ENCODE measurements at regions not wholly inside any gene's neighbourhood (a gene's known extent, or its start where the extent isn't known, plus 50 kb on each side); places are given as distances from the start of the nearest gene placed in this dataset.

DNA sequence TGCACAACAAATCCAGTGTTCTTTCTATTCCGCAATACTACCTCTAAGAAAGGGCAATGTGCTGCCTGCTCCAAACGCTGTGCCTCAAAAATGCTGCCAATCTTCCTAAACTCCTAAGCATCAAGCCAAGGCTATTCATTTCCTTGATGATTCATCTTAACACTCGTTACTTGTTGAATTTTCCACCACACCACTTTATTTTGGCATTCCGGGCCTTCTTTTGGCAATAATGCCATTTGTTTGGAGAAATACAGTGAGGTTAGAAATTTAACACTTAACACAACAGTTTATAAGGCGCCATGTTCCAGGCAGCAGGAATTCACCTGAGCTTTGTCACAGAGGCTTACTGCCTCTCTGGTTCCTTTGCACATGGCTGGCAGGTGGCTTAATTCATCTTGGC lies 82.6 kb upstream of the ABCB5 start:
- no peaks in the 10 kb centered on the region for H3K27me3 ChIP-seq (replicated peaks in 1 of 4; ENCODE audit: control extremely low read depth in 1 of 4, control insufficient read depth in 3 of 4, insufficient read depth in 4 of 4, low read length in 3 of 4)
- CTCF ChIA-PET: no interaction called here
- ATAC-seq (ENCODE audit: low read depth) (no peak), DNase-seq (no peak)
- intact Hi-C loops (cut with micrococcal nuclease): no loop called here
- H2AFZ ChIP-seq (ENCODE audit: insufficient read depth, low read depth, low read length, poor library complexity, severe bottlenecking): no peak overlapping the region
- no peaks in the 10 kb centered on the region for H3K4me1 ChIP-seq (ENCODE audit: control insufficient read depth in 2 of 2, insufficient read depth in 2 of 2, low read length in 2 of 2)
- no peaks in the 10 kb centered on the region for H3K36me3 ChIP-seq (replicated peaks in 1 of 2; ENCODE audit: control extremely low read depth in 1 of 2, control insufficient read depth in 1 of 2, extremely low read depth in 1 of 2, insufficient read depth in 2 of 2, low read length in 1 of 2)
- H3K9me3 Mint-ChIP-seq (ENCODE audit: insufficient read depth): peaks cover 8% of the 10 kb centered on the region
- no peak overlapping the region for H3K27ac ChIP-seq (ENCODE audit: low read length in 2 of 2)
- H3K4me2 ChIP-seq (replicated peaks; ENCODE audit: low read depth, low read length, poor library complexity, severe bottlenecking): no peak overlapping the region
- H3K79me2 ChIP-seq (ENCODE audit: control insufficient read depth, insufficient read depth, low read length): no peaks in the 10 kb centered on the region
- peaks cover 5% of the 10 kb centered on the region for H3K27me3 Mint-ChIP-seq
- no peaks in the 10 kb centered on the region for H4K20me1 ChIP-seq (ENCODE audit: control insufficient read depth, insufficient read depth, low read length, poor library complexity, severe bottlenecking)
- no peak overlapping the region for H3K4me3 ChIP-seq (ENCODE audit: control extremely low read depth in 1 of 5, extremely low read depth in 1 of 5, insufficient read depth in 1 of 5, low read depth in 2 of 5, low read length in 4 of 5)
- H3K4me1 Mint-ChIP-seq: no peaks in the 10 kb centered on the region
- no peak overlapping the region for H3K27ac Mint-ChIP-seq
- H3K4me3 Mint-ChIP-seq: no peak overlapping the region
- TF ChIP-seq EZH2 (IDR thresholded peaks at IDR 0.05; ENCODE audit: borderline replicate concordance, insufficient read depth, low read depth, low read length, poor library complexity, severe bottlenecking): no peak
- TF ChIP-seq, protein P1, sequence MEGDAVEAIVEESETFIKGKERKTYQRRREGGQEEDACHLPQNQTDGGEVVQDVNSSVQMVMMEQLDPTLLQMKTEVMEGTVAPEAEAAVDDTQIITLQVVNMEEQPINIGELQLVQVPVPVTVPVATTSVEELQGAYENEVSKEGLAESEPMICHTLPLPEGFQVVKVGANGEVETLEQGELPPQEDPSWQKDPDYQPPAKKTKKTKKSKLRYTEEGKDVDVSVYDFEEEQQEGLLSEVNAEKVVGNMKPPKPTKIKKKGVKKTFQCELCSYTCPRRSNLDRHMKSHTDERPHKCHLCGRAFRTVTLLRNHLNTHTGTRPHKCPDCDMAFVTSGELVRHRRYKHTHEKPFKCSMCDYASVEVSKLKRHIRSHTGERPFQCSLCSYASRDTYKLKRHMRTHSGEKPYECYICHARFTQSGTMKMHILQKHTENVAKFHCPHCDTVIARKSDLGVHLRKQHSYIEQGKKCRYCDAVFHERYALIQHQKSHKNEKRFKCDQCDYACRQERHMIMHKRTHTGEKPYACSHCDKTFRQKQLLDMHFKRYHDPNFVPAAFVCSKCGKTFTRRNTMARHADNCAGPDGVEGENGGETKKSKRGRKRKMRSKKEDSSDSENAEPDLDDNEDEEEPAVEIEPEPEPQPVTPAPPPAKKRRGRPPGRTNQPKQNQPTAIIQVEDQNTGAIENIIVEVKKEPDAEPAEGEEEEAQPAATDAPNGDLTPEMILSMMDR (IDR thresholded peaks at IDR 0.05): no peak
- WGBS (ENCODE audit: insufficient coverage): 100% methylated on average over 1 of the region's 5 CpGs
- no peak overlapping the region for H3K9ac ChIP-seq (ENCODE audit: low read length)
- POLR2A ChIA-PET: no interaction called here
- H3K9me3 ChIP-seq (ENCODE audit: control extremely low read depth in 1 of 3, control insufficient read depth in 2 of 3, insufficient read depth in 1 of 3, low read length in 2 of 3): peaks cover 0 to 7% (median 5%) of the 10 kb centered on the region in 3 donors

DNA sequence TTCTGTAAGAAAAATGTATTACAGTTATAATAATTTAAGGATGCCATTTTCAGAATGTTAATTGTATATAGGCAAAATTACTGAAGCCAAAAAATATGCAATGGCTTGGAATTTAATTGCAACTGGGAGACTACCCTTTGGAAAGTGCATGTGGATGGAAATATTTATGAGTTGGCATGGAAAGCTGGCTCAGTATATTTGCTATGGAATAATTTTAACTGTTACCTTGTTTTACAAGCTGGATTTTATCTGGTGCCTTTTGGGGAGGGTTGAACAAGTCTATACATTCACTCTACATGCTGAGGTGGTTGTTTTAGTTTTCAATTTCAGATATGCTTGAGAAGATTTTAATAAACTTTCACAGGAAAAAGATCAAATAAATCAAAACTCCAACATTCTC lies 80.9 kb upstream of the ABCB5 start:
- Histone ChIP-seq H3K9me3 (ENCODE audit: control extremely low read depth in 1 of 3, control insufficient read depth in 2 of 3, insufficient read depth in 1 of 3, low read length in 2 of 3) (no peaks in the 10 kb centered on the region), H3K4me3 (ENCODE audit: control extremely low read depth in 1 of 5, extremely low read depth in 1 of 5, insufficient read depth in 1 of 5, low read depth in 2 of 5, low read length in 4 of 5) (no peak overlapping the region), H3K9ac (ENCODE audit: low read length) (no peak overlapping the region), H2AFZ (ENCODE audit: insufficient read depth, low read depth, low read length, poor library complexity, severe bottlenecking) (no peak overlapping the region), H3K27me3 (replicated peaks in 1 of 4; ENCODE audit: control extremely low read depth in 1 of 4, control insufficient read depth in 3 of 4, insufficient read depth in 4 of 4, low read length in 3 of 4) (no peaks in the 10 kb centered on the region), H3K36me3 (replicated peaks in 1 of 2; ENCODE audit: control extremely low read depth in 1 of 2, control insufficient read depth in 1 of 2, extremely low read depth in 1 of 2, insufficient read depth in 2 of 2, low read length in 1 of 2) (no peaks in the 10 kb centered on the region), H3K27ac (ENCODE audit: low read length in 2 of 2) (no peak overlapping the region), H3K4me2 (replicated peaks; ENCODE audit: low read depth, low read length, poor library complexity, severe bottlenecking) (no peak overlapping the region), H3K4me1 (ENCODE audit: control insufficient read depth in 2 of 2, insufficient read depth in 2 of 2, low read length in 2 of 2) (no peaks in the 10 kb centered on the region), H4K20me1 (ENCODE audit: control insufficient read depth, insufficient read depth, low read length, poor library complexity, severe bottlenecking) (no peaks in the 10 kb centered on the region), H3K79me2 (ENCODE audit: control insufficient read depth, insufficient read depth, low read length) (no peaks in the 10 kb centered on the region)
- Mint-ChIP-seq H3K4me3 (no peak overlapping the region), H3K9me3 (ENCODE audit: insufficient read depth) (no peaks in the 10 kb centered on the region), H3K27me3 (peaks cover 5% of the 10 kb centered on the region), H3K4me1 (no peaks in the 10 kb centered on the region), H3K27ac (no peak overlapping the region)
- ChIA-PET CTCF (no interaction called here), POLR2A (no interaction called here)
- ATAC-seq (ENCODE audit: low read depth) (no peak), DNase-seq (no peak)
- intact Hi-C loops (cut with micrococcal nuclease): no loop called here
- TF ChIP-seq EZH2 (IDR thresholded peaks at IDR 0.05; ENCODE audit: borderline replicate concordance, insufficient read depth, low read depth, low read length, poor library complexity, severe bottlenecking): no peak
- TF ChIP-seq, protein P1 (IDR thresholded peaks at IDR 0.05): no peak
